ENCODE measurements at regions not wholly inside any gene's neighbourhood (a gene's known extent, or its start where the extent isn't known, plus 50 kb on each side); places are given as distances from the start of the nearest gene placed in this dataset.

GRCh38 chr3:96225494-96225893 lies 588.9 kb upstream of the EPHA6 start:
- H3K4me3 ChIP-seq (ENCODE audit: control insufficient read depth, low read depth, low read length): no peak overlapping the region
- no peak for TF ChIP-seq CTCF (conservative IDR thresholded peaks at IDR 0.05; ENCODE audit: control insufficient read depth, insufficient read depth, low read depth, low read length)
- DNase-seq (ENCODE audit: low read depth): no peak

- DNase-seq (ENCODE audit: low read depth): no peak
- H3K4me3 ChIP-seq (ENCODE audit: control insufficient read depth, low read depth, low read length): no peak overlapping the region
- TF ChIP-seq CTCF (conservative IDR thresholded peaks at IDR 0.05; ENCODE audit: control insufficient read depth, insufficient read depth, low read depth, low read length): no peak
Observed at GRCh38 chr3:96233679-96234078, 580.7 kb upstream of the EPHA6 start.

GRCh38 chr3:96236522-96236921 lies 577.9 kb upstream of the EPHA6 start:
- no peak for DNase-seq (ENCODE audit: low read depth)
- no peak overlapping the region for H3K4me3 ChIP-seq (ENCODE audit: control insufficient read depth, low read depth, low read length)
- TF ChIP-seq CTCF (conservative IDR thresholded peaks at IDR 0.05; ENCODE audit: control insufficient read depth, insufficient read depth, low read depth, low read length): no peak

- DNase-seq (ENCODE audit: low read depth): no peak
- no peak for TF ChIP-seq CTCF (conservative IDR thresholded peaks at IDR 0.05; ENCODE audit: control insufficient read depth, insufficient read depth, low read depth, low read length)
- H3K4me3 ChIP-seq (ENCODE audit: control insufficient read depth, low read depth, low read length): no peak overlapping the region
Observed at GRCh38 chr3:96259299-96259698, 555.1 kb upstream of the EPHA6 start.

GRCh38 chr3:96264701-96265100 lies 549.7 kb upstream of the EPHA6 start:
- no peak for DNase-seq (ENCODE audit: low read depth)
- TF ChIP-seq CTCF (conservative IDR thresholded peaks at IDR 0.05; ENCODE audit: control insufficient read depth, insufficient read depth, low read depth, low read length): no peak
- no peak overlapping the region for H3K4me3 ChIP-seq (ENCODE audit: control insufficient read depth, low read depth, low read length)

GRCh38 chr3:96266395-96267190 lies 547.8 kb upstream of the EPHA6 start:
- TF ChIP-seq CTCF (conservative IDR thresholded peaks at IDR 0.05; ENCODE audit: control insufficient read depth, insufficient read depth, low read depth, low read length): no peak
- peak; percentile 32 for DNase-seq (ENCODE audit: low read depth)
- H3K4me3 ChIP-seq (ENCODE audit: control insufficient read depth, low read depth, low read length): no peak overlapping the region
